Gastroesophageal sphincter (tissue), 4 donors: ENCODE measurements at regions not wholly inside any gene's neighbourhood (a gene's known extent, or its start where the extent isn't known, plus 50 kb on each side); places are given as distances from the start of the nearest gene placed in this dataset.

Experiments used
- ATAC-seq: fragments of 150-250 bp; one replicate; pipeline ENCODE4 v1.9.1; 2016; ENCODE audit warnings: mild to moderate bottlenecking, moderate library complexity
- H3K27ac ChIP-seq, 4 donors: fragments of 200-600 bp; sonication (generic) in 3 of 4; 1 replicate in 3 of 4; 2 replicates in 1 of 4; pipeline ENCODE4 v1.5.1; 2016 to 2019
- H3K27me3 ChIP-seq: fragments of 200-600 bp; sonication (generic); one replicate; pipeline ENCODE4 v1.5.1; 2019
- H3K36me3 ChIP-seq, 2 donors: fragments of 200-600 bp; sonication (generic); one replicate each; pipeline ENCODE4 v1.5.1; 2019; ENCODE audit warnings: control low read depth in 1 of 2
- H3K4me1 ChIP-seq, 3 donors: fragments of 200-600 bp; sonication (generic); 1 replicate in 2 of 3; 2 replicates in 1 of 3; pipeline ENCODE4 v1.5.1; 2016 to 2019; ENCODE audit warnings: control low read depth in 2 of 3
- H3K4me3 ChIP-seq, 2 donors: fragments of 200-600 bp; sonication (generic); one replicate each; pipeline ENCODE4 v1.5.1; 2019; ENCODE audit warnings: mild to moderate bottlenecking in 1 of 2, moderate library complexity in 1 of 2
- H3K9me3 ChIP-seq, 3 donors: fragments of 200-600 bp; sonication (generic); one replicate each; pipeline ENCODE4 v1.5.1; 2017 to 2019; ENCODE audit warnings: control low read depth in 2 of 3
- EP300 ChIP-seq: sonication (generic); formaldehyde crosslinking; IDR thresholded peaks from one replicate; pipeline ENCODE4 v1.6.1; 2017; ENCODE audit warnings: antibody characterized with exemption, mild to moderate bottlenecking
- POLR2A ChIP-seq, 2 donors: fragments of 450-650 bp; IDR thresholded peaks; one replicate each; pipeline ENCODE4 v1.6.1; 2017; ENCODE audit warnings: antibody characterized with exemption in 2 of 2, mild to moderate bottlenecking in 2 of 2, moderate library complexity in 1 of 2
- POLR2AphosphoS5 ChIP-seq: sonication (generic); formaldehyde crosslinking; IDR thresholded peaks from one replicate; pipeline ENCODE4 v1.6.1; 2017; ENCODE audit warnings: antibody characterized with exemption
- WGBS, 2 donors: methylation state at CpG; one replicate each; pipeline ENCODE4 v1.1.5; 2018; ENCODE audit warnings: low coverage in 1 of 2; 5-methylcytosine and 5-hydroxymethylcytosine counted together
- TF ChIP-seq, protein P1 (sequence below), 4 experiments: fragments of 200-600 bp in 2 of 4; fragments of 450-650 bp in 2 of 4; sonication (generic) in 1 of 4; IDR thresholded peaks; one replicate each; pipeline ENCODE4 v1.5.1; 2017 to 2019; ENCODE audit warnings: antibody characterized with exemption in 4 of 4, mild to moderate bottlenecking in 2 of 4, moderate library complexity in 2 of 4

DNA sequence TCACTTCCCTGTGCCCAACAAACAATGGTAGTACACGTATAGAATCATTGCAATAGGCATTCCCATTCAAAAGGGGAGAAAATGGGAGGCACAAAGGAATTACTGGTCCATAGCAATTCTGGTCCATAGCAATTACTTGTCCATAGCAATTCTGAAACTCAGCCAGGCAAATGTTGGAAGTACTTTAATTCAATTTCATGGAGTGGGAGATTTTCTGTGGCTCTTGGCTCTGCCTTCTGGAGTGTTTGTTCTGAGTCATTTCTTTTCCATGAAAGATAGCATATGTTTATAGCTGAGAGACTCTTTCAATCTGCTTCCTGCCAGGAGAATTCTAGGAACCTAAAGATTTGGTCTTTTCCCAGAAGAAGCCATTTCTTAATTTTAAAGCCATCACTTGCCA is 182.8 kb upstream of the ELAC2 start:
- 40 to 57% methylated on average over 1 of the region's 1 CpG for WGBS, 2 donors
- no peak for ATAC-seq
- Histone ChIP-seq H3K4me3 (no peak overlapping the region), H3K27me3 (no peaks in the 10 kb centered on the region), H3K36me3 (no peaks in the 10 kb centered on the region), H3K9me3 (no peaks in the 10 kb centered on the region), H3K27ac (no peak overlapping the region), H3K4me1 (no peaks in the 10 kb centered on the region)
- TF ChIP-seq POLR2A (IDR thresholded peaks at IDR 0.05) = no peak
- TF ChIP-seq POLR2AphosphoS5 = no peak
- no peak for TF ChIP-seq EP300
- TF ChIP-seq, protein P1, sequence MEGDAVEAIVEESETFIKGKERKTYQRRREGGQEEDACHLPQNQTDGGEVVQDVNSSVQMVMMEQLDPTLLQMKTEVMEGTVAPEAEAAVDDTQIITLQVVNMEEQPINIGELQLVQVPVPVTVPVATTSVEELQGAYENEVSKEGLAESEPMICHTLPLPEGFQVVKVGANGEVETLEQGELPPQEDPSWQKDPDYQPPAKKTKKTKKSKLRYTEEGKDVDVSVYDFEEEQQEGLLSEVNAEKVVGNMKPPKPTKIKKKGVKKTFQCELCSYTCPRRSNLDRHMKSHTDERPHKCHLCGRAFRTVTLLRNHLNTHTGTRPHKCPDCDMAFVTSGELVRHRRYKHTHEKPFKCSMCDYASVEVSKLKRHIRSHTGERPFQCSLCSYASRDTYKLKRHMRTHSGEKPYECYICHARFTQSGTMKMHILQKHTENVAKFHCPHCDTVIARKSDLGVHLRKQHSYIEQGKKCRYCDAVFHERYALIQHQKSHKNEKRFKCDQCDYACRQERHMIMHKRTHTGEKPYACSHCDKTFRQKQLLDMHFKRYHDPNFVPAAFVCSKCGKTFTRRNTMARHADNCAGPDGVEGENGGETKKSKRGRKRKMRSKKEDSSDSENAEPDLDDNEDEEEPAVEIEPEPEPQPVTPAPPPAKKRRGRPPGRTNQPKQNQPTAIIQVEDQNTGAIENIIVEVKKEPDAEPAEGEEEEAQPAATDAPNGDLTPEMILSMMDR (IDR thresholded peaks at IDR 0.05) = no peak

DNA sequence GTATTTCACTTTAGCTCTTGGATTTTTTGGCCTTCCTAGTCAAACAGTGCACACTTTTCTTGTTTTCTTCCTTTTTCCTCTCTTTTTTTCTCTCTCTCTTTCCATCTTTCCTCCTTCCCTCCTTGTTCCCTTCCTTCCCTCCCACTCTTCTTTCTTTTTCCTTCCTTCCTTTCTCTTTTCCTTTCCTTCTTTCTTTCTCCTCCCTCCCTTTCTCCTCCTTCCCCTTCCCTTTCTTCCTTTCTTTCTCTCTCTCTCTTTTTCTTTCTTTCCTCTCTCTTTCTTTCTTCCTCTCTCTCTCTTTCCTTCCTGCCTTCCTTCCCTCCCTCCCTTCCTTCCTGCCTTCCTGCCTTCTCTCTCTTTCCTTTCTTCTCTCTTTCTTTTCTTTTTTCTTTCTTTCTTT is 181.6 kb upstream of the ELAC2 start:
- Histone ChIP-seq H3K27ac (no peak overlapping the region), H3K4me1 (no peaks in the 10 kb centered on the region), H3K9me3 (no peaks in the 10 kb centered on the region), H3K36me3 (no peaks in the 10 kb centered on the region), H3K27me3 (no peaks in the 10 kb centered on the region), H3K4me3 (no peak overlapping the region)
- TF ChIP-seq EP300 (no peak), POLR2AphosphoS5 (no peak), POLR2A (IDR thresholded peaks at IDR 0.05) (no peak)
- TF ChIP-seq, protein P1 (IDR thresholded peaks at IDR 0.05) = no peak
- ATAC-seq = no peak

DNA sequence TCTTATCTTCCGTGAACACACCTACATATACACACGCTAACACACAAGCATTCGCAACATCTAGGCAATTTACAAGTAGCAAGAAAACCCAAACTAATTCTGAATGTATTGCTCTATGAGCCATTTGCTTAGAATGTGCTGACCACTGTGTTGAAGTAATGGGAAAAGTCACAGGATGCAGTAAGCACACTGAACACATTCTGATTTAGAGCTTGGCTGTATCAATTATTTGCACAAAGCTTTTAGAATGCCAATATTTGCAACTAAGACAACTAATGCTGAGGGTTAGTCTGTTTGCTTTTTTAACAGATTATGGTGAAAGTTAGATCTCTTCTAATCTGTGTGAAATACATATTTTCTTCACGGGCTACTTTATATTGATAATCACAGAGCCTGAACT is 179.8 kb upstream of the ELAC2 start:
- H3K27ac ChIP-seq = no peak overlapping the region
- H3K4me3 ChIP-seq = no peak overlapping the region
- no peaks in the 10 kb centered on the region for H3K4me1 ChIP-seq
- H3K36me3 ChIP-seq = no peaks in the 10 kb centered on the region
- H3K27me3 ChIP-seq = no peaks in the 10 kb centered on the region
- ATAC-seq = no peak
- TF ChIP-seq POLR2A (IDR thresholded peaks at IDR 0.05) (no peak), POLR2AphosphoS5 (no peak), EP300 (no peak)
- TF ChIP-seq, protein P1 (IDR thresholded peaks at IDR 0.05) = no peak
- 85 to 93% methylated on average over 4 of the region's 4 CpGs for WGBS, 2 donors
- no peaks in the 10 kb centered on the region for H3K9me3 ChIP-seq

DNA sequence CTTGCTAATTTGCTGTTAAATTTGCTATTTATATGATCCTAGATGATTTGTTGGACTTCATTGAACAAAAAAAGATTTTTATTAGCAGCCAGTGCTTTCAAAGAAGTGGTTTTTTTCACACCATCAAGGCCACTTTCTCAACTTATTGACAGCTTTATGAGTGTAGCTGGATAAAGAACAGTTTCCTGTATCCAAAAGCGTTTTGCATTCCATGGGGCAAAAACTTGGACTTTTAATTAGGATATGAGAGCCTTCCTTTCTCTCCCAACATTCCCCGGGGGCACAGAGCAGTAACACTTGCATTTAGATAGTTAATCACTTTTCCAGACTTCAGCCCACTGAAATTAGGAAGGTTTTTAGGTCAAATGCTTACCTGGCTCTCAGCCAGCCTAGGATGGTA is 177.1 kb upstream of the ELAC2 start:
- no peak for TF ChIP-seq POLR2AphosphoS5
- TF ChIP-seq POLR2A (IDR thresholded peaks at IDR 0.05) = no peak
- TF ChIP-seq EP300 = no peak
- TF ChIP-seq, protein P1 (IDR thresholded peaks at IDR 0.05) = no peak
- Histone ChIP-seq H3K9me3 (no peaks in the 10 kb centered on the region), H3K4me3 (no peak overlapping the region), H3K27me3 (no peaks in the 10 kb centered on the region), H3K4me1 (no peaks in the 10 kb centered on the region), H3K27ac (no peak overlapping the region), H3K36me3 (no peaks in the 10 kb centered on the region)
- no peak for ATAC-seq
- 14 to 21% methylated on average over 2 of the region's 2 CpGs for WGBS, 2 donors

DNA sequence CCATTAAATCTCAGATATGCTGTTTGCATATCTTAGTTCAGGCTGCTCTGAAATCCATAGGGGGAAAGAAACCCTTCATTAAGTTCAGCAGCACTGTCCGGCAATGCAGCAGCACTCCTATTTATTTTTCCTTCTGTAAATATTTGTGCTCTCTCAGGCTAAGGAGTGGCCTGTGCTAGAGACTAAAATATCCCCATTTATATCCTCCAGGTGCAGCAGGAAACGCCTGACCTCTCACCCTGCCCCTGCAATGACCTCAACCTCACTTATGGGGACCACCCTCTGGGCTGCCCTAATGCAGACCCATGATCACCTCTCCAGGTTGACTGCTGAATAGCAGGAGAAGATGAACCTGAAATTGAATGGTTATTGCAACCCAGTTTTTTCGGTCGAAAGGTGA is 165.0 kb upstream of the ELAC2 start:
- no peak overlapping the region for H3K27ac ChIP-seq
- peaks cover 0 to 6% (median 0%) of the 10 kb centered on the region in 3 donors for H3K9me3 ChIP-seq
- TF ChIP-seq POLR2A (IDR thresholded peaks at IDR 0.05) = no peak
- no peak for TF ChIP-seq POLR2AphosphoS5
- TF ChIP-seq, protein P1 (IDR thresholded peaks at IDR 0.05) = no peak
- TF ChIP-seq EP300 = no peak
- ATAC-seq = no peak
- WGBS, 2 donors = 36 to 51% methylated on average over 4 of the region's 4 CpGs
- no peaks in the 10 kb centered on the region for H3K36me3 ChIP-seq
- H3K27me3 ChIP-seq = no peaks in the 10 kb centered on the region
- no peaks in the 10 kb centered on the region for H3K4me1 ChIP-seq
- H3K4me3 ChIP-seq = no peak overlapping the region
